HepG2 (cell line): ENCODE measurements at regions not wholly inside any gene's neighbourhood (a gene's known extent, or its start where the extent isn't known, plus 50 kb on each side); places are given as distances from the start of the nearest gene placed in this dataset.

Source experiments
- BRCA1 ChIP-seq: sonication (generic); formaldehyde crosslinking; IDR thresholded peaks from 2 replicates; pipeline ENCODE4 v1.4.0; 2020; ENCODE audit warnings: missing genetic modification reagents
- ESRRA ChIP-seq: sonication (generic); formaldehyde crosslinking; IDR thresholded peaks from 2 replicates; pipeline ENCODE4 v1.5.1; 2020; ENCODE audit warnings: mild to moderate bottlenecking, low read depth, missing genetic modification reagents
- EZH2 ChIP-seq: conservative IDR thresholded peaks from 2 replicates; pipeline ENCODE4 v1.6.1; 2012; ENCODE audit warnings: mild to moderate bottlenecking, low read depth, low read length, moderate library complexity
- HNRNPH1 ChIP-seq: fragments of 200-400 bp; formaldehyde crosslinking; optimal IDR thresholded peaks from 2 replicates; pipeline ENCODE3; 2017; ENCODE audit warnings: mild to moderate bottlenecking, low read depth, low read length
- KDM6A ChIP-seq: IDR thresholded peaks from 2 replicates; pipeline ENCODE4 v1.6.1; 2016; ENCODE audit warnings: low read depth
- MYC ChIP-seq: sonication (generic); formaldehyde crosslinking; IDR thresholded peaks from 2 replicates; pipeline ENCODE4 v1.9.0; 2021; ENCODE audit warnings: missing genetic modification reagents, borderline replicate concordance
- SNAI1 ChIP-seq: sonication (generic); formaldehyde crosslinking; IDR thresholded peaks from 2 replicates; pipeline ENCODE4 v1.5.0; 2020; ENCODE audit warnings: mild to moderate bottlenecking, missing genetic modification reagents, borderline replicate concordance
- TF ChIP-seq, protein P1 (sequence below), 2 experiments: sonication (generic) in 1 of 2; formaldehyde crosslinking in 1 of 2; IDR thresholded peaks; 2 replicates each; pipeline versions ENCODE4 v1.4.0 to v1.6.1; 2016 to 2020; ENCODE audit warnings: borderline replicate concordance in 1 of 2, low read depth in 1 of 2, mild to moderate bottlenecking in 1 of 2, missing genetic modification reagents in 1 of 2
- TF ChIP-seq, protein P2 (sequence below): sonication (generic); formaldehyde crosslinking; IDR thresholded peaks from 2 replicates; pipeline ENCODE4 v1.4.0; 2020; ENCODE audit warnings: mild to moderate bottlenecking, missing genetic modification reagents
- TF ChIP-seq, protein P3 (sequence below): sonication (generic); formaldehyde crosslinking; IDR thresholded peaks from 2 replicates; pipeline ENCODE4 v1.5.0; 2020; ENCODE audit warnings: mild to moderate bottlenecking, missing genetic modification reagents, moderate library complexity

- TF ChIP-seq, protein P1, sequence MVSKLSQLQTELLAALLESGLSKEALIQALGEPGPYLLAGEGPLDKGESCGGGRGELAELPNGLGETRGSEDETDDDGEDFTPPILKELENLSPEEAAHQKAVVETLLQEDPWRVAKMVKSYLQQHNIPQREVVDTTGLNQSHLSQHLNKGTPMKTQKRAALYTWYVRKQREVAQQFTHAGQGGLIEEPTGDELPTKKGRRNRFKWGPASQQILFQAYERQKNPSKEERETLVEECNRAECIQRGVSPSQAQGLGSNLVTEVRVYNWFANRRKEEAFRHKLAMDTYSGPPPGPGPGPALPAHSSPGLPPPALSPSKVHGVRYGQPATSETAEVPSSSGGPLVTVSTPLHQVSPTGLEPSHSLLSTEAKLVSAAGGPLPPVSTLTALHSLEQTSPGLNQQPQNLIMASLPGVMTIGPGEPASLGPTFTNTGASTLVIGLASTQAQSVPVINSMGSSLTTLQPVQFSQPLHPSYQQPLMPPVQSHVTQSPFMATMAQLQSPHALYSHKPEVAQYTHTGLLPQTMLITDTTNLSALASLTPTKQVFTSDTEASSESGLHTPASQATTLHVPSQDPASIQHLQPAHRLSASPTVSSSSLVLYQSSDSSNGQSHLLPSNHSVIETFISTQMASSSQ (IDR thresholded peaks at IDR 0.05; ENCODE audit: low read depth): no peak
- TF ChIP-seq, protein P1 (CRISPR knock-in tag; IDR thresholded peaks at IDR 0.05; ENCODE audit: borderline replicate concordance): no peak
- TF ChIP-seq EZH2: no peak
- no peak for TF ChIP-seq ESRRA (CRISPR knock-in tag)
- TF ChIP-seq, protein P2, sequence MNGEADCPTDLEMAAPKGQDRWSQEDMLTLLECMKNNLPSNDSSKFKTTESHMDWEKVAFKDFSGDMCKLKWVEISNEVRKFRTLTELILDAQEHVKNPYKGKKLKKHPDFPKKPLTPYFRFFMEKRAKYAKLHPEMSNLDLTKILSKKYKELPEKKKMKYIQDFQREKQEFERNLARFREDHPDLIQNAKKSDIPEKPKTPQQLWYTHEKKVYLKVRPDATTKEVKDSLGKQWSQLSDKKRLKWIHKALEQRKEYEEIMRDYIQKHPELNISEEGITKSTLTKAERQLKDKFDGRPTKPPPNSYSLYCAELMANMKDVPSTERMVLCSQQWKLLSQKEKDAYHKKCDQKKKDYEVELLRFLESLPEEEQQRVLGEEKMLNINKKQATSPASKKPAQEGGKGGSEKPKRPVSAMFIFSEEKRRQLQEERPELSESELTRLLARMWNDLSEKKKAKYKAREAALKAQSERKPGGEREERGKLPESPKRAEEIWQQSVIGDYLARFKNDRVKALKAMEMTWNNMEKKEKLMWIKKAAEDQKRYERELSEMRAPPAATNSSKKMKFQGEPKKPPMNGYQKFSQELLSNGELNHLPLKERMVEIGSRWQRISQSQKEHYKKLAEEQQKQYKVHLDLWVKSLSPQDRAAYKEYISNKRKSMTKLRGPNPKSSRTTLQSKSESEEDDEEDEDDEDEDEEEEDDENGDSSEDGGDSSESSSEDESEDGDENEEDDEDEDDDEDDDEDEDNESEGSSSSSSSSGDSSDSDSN (CRISPR knock-in tag): no peak
- TF ChIP-seq, protein P3, sequence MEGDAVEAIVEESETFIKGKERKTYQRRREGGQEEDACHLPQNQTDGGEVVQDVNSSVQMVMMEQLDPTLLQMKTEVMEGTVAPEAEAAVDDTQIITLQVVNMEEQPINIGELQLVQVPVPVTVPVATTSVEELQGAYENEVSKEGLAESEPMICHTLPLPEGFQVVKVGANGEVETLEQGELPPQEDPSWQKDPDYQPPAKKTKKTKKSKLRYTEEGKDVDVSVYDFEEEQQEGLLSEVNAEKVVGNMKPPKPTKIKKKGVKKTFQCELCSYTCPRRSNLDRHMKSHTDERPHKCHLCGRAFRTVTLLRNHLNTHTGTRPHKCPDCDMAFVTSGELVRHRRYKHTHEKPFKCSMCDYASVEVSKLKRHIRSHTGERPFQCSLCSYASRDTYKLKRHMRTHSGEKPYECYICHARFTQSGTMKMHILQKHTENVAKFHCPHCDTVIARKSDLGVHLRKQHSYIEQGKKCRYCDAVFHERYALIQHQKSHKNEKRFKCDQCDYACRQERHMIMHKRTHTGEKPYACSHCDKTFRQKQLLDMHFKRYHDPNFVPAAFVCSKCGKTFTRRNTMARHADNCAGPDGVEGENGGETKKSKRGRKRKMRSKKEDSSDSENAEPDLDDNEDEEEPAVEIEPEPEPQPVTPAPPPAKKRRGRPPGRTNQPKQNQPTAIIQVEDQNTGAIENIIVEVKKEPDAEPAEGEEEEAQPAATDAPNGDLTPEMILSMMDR: no peak
- TF ChIP-seq SNAI1: no peak
- TF ChIP-seq BRCA1: no peak
- no peak for TF ChIP-seq MYC (CRISPR knock-in tag)
- no peak for TF ChIP-seq KDM6A (CRISPR knock-in tag)
- TF ChIP-seq HNRNPH1: no peak
Measured at GRCh38 chr16:86443508-86444147, 66.7 kb upstream of the FOXF1 start.
